ENCODE measurements at regions not wholly inside any gene's neighbourhood (a gene's known extent, or its start where the extent isn't known, plus 50 kb on each side); places are given as distances from the start of the nearest gene placed in this dataset.

GRCh38 chr7:35519971-35520809 lies 174.7 kb downstream of the HERPUD2 start:
- H3K4me3 ChIP-seq (ENCODE audit: low read depth, low read length) = no peak overlapping the region
- TF ChIP-seq CTCF (IDR thresholded peaks at IDR 0.05; ENCODE audit: low read depth, low read length) = peak; percentile 77
- peak; percentile 68 for DNase-seq
- H3K36me3 ChIP-seq = no peaks in the 10 kb centered on the region
- H3K27ac ChIP-seq = no peak overlapping the region
- H3K27me3 ChIP-seq (ENCODE audit: insufficient read depth, low read depth, severe bottlenecking) = no peaks in the 10 kb centered on the region
- no peaks in the 10 kb centered on the region for H3K9me3 ChIP-seq (ENCODE audit: severe bottlenecking)

- DNase-seq = no peak
- no peak overlapping the region for H3K27ac ChIP-seq
- H3K4me3 ChIP-seq (ENCODE audit: low read depth, low read length) = no peak overlapping the region
- TF ChIP-seq CTCF (IDR thresholded peaks at IDR 0.05; ENCODE audit: low read depth, low read length) = no peak
- H3K9me3 ChIP-seq (ENCODE audit: severe bottlenecking) = no peaks in the 10 kb centered on the region
- no peaks in the 10 kb centered on the region for H3K27me3 ChIP-seq (ENCODE audit: insufficient read depth, low read depth, severe bottlenecking)
- H3K36me3 ChIP-seq = no peaks in the 10 kb centered on the region
These were observed 176.2 kb downstream of the HERPUD2 start for GRCh38 chr7:35518767-35519166.

- no peaks in the 10 kb centered on the region for H3K36me3 ChIP-seq
- H3K4me3 ChIP-seq (ENCODE audit: low read depth, low read length) = no peak overlapping the region
- TF ChIP-seq CTCF (IDR thresholded peaks at IDR 0.05; ENCODE audit: low read depth, low read length) = no peak
- no peak for DNase-seq
- no peak overlapping the region for H3K27ac ChIP-seq
- no peaks in the 10 kb centered on the region for H3K27me3 ChIP-seq (ENCODE audit: insufficient read depth, low read depth, severe bottlenecking)
- no peaks in the 10 kb centered on the region for H3K9me3 ChIP-seq (ENCODE audit: severe bottlenecking)
These were observed 178.4 kb downstream of the HERPUD2 start for GRCh38 chr7:35516498-35516897.

GRCh38 chr7:35513828-35514227 lies 181.1 kb downstream of the HERPUD2 start:
- no peak for DNase-seq
- no peak for TF ChIP-seq CTCF (IDR thresholded peaks at IDR 0.05; ENCODE audit: low read depth, low read length)
- Histone ChIP-seq H3K36me3 (no peaks in the 10 kb centered on the region), H3K9me3 (ENCODE audit: severe bottlenecking) (no peaks in the 10 kb centered on the region), H3K27me3 (ENCODE audit: insufficient read depth, low read depth, severe bottlenecking) (no peaks in the 10 kb centered on the region), H3K4me3 (ENCODE audit: low read depth, low read length) (no peak overlapping the region), H3K27ac (no peak overlapping the region)

- no peak for TF ChIP-seq CTCF (IDR thresholded peaks at IDR 0.05; ENCODE audit: low read depth, low read length)
- H3K9me3 ChIP-seq (ENCODE audit: severe bottlenecking) = no peaks in the 10 kb centered on the region
- H3K4me3 ChIP-seq (ENCODE audit: low read depth, low read length) = no peak overlapping the region
- no peak overlapping the region for H3K27ac ChIP-seq
- no peaks in the 10 kb centered on the region for H3K36me3 ChIP-seq
- no peak for DNase-seq
- no peaks in the 10 kb centered on the region for H3K27me3 ChIP-seq (ENCODE audit: insufficient read depth, low read depth, severe bottlenecking)
These were observed 181.7 kb downstream of the HERPUD2 start for GRCh38 chr7:35513195-35513594.

- no peaks in the 10 kb centered on the region for H3K36me3 ChIP-seq
- TF ChIP-seq CTCF (IDR thresholded peaks at IDR 0.05; ENCODE audit: low read depth, low read length) = no peak
These were observed 182.2 kb downstream of the HERPUD2 start for GRCh38 chr7:35512716-35513115.

More at GRCh38 chr7:35512716-35513115, 182.2 kb downstream of the HERPUD2 start:
- Histone ChIP-seq H3K27ac (no peak overlapping the region), H3K4me3 (ENCODE audit: low read depth, low read length) (no peak overlapping the region), H3K9me3 (ENCODE audit: severe bottlenecking) (no peaks in the 10 kb centered on the region), H3K27me3 (ENCODE audit: insufficient read depth, low read depth, severe bottlenecking) (no peaks in the 10 kb centered on the region)
- DNase-seq = no peak

Data from WERI-Rb-1 (cell line).